SK-MEL-5 (cell line): ENCODE measurements at regions not wholly inside any gene's neighbourhood (a gene's known extent, or its start where the extent isn't known, plus 50 kb on each side); places are given as distances from the start of the nearest gene placed in this dataset.
"Not testable (repeated sequence)": the region's sequence is repeated elsewhere in the genome, so short reads cannot be mapped to it uniquely, and the experiment has no call there.

Experiments
- DNase-seq: peaks from one replicate; pipeline ENCODE4 v3.0.0-alpha.2; 2016; ENCODE audit warnings: low read depth, low spot score
- in situ Hi-C: cut with HindIII; loops from 2 replicates; pipeline ENCODE4 v1.10.0; 2016; ENCODE audit warnings: low sequenced_read_pairs, high pct_unique_total_duplicates, low pct_unique_long_range_greater_than_20kb

DNA sequence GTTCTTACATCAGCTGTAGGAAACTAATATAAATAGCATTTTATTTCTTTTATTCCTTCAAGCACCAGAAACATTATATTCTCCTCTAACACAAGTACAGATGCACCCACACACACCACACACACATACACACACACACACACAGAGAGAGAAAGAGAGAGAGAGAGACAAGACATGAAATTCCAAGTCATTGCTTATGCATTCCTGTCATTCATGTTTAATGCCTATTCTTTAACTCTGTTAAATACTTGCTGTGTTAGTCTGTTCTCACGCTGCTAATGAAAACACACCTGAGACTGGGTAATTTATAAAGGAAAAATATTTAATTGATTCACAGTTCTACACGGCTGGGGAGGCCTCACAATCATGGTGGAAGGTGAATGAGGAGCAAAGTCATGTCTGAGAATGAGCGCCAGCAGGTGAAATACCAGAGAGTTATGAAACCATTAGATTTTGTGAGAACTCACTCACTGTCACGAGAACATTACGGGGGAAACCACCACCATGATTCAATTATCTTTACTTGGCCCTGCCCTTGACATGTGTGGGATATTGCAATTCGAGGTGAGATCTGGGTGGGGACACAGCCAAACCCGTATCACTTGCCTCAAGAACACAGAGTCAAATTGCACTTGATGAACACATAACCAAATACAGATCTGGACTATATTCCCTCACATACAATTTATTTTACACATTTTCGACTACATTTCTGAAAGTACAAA is 1058.1 kb upstream of the TMPRSS15 start:
- no peak for DNase-seq
- in situ Hi-C loops = no loop called here

DNA sequence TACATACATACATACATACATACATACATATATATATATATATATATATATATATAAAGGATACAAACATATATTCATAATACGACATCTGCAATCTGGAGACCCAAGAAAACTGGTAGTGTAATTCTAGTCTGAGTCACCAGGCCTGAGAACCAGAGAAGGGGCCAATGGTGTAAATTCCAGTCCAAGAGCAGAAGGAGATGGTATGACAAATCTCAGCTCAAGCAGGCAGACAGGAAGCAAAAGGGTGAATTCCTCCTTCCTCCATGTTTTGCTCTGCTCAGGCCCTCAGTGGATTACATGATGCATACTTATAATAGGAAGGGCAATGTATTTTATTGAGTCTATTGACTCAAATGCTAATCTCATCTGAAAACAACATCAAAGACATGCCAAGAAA is 1060.4 kb upstream of the TMPRSS15 start:
- in situ Hi-C loops = no loop called here
- DNase-seq = no peak

DNA sequence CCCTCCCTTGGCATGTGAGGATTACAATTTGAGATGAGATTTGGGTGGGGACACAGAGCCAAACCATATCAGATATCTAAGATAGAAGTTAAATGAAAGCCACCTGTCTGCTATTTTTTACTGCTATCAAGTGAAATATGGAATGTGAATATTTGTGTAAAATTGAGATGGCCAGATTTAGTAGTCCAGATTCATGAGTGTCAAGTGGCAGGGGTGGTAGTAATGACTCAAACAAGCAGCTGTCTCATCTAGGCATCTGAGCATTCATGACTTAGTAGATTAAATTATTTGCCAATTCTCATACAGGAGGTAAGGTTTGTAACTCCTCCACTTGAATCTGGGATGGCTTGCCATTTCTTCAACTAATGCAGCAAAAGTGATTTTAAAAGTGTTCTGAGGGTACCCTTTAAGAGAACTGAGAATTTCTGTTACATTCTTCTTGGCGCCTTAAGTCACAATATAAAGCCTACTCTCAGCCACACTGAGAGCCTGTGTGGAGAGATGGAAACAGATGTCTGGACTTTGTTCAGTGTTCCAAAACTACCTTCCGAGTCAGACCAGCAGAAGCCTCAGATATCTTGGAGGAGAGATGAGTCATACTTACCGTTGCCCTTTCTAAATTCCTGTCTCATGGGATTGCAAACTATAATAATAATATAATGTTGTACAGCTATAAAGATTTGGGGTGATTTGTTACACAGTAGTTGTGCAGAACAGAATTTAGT is 1065.6 kb upstream of the TMPRSS15 start:
- in situ Hi-C loops = no loop called here

DNA sequence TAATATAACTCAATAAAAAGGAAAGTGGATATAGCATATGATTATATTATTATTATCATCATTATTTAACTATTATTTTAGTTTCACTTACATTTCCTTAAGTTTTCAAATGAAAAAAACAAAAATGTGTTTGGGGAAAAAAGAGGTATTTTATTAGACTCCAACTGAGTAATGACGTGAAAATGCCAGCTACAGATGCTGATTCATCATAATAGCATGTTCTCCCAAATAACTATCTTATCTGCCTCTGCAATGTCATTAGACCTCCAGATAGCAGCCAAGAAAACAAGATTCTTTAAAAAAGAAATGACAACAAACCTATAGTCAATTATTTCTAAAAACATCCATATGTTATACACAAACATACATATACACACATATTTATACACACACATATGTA is 1071.9 kb upstream of the TMPRSS15 start:
- in situ Hi-C loops = no loop called here
- no peak for DNase-seq

More for the DNA sequence above, 1065.6 kb upstream of the TMPRSS15 start:
- DNase-seq = no peak

DNA sequence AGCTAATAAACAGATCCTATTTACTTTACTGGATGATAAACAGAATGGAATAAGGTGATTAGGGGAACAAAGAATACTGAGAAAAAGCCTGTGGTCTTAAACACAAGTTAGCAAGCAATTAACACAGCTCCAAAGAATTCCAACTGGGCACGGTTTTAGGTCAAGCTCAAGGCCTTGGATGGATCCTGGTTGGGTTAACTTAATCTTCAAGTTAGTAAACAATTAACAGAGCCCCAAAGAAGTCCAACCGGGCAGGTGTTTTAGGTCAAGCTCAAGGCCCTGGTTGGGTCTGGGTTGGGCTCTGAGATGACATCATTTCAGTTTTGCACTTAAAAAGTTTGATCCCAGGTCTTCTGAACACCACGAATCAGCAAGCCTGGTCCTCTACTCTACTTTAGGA is 1086.3 kb upstream of the TMPRSS15 start:
- no peak for DNase-seq
- in situ Hi-C loops = no loop called here

DNA sequence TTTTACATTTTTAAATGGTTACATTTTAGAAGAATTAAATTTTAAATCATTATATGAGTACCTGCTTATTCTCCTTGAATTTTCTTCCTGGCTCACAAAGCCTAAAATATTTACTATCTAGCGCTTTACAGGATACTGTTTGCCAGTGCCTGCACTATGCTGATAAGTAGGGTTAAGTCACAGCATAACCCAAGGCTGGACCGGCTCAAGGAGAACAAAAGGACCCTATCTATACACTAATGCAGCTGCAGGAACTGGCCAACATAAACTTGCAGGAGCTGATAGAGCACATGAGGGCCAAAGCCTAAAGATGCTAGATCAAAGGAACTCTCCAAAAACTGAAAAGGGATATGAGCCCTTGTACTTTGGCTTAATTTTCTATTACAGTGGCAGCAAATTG is 1086.9 kb upstream of the TMPRSS15 start:
- DNase-seq = no peak
- in situ Hi-C loops = no loop called here

DNA sequence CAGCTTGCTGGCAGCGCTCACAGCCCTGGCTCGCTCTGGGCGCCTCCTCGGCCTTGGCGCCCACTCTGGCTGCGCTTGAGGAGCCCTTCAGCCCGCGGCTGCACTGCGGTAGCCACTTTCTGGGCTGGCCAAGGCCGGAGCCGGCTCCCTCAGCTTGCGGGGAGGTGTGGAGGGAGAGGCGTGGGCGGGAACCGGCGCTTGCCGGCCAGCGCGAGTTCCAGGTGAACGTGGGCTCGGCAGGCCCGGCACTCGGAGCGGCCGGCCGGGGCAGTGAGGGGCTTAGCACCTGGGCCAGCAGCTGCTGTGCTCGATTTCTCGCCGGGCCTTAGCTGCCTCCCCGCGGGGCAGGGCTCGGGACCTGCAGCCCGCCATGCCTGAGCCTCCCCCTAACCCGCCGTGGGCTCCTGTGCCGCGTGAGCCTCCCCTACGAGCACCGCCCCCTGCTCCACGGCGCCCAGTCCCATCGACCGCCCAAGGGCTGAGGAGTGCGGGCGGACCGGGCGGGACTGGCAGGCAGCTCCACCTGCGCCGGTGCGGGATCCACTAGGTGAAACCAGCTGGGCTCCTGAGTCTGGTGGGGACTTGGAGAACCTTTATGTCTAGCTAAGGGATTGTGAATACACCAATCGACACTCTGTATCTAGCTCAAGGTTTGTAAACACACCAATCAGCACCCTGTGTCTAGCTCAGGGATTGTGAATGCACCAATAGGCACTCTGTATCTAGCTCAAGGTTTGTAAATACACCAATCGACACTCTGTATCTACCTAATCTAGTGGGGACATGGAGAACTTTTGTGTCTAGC is 1090.1 kb upstream of the TMPRSS15 start:
- in situ Hi-C loops, DNase-seq: not testable (repeated sequence)

DNA sequence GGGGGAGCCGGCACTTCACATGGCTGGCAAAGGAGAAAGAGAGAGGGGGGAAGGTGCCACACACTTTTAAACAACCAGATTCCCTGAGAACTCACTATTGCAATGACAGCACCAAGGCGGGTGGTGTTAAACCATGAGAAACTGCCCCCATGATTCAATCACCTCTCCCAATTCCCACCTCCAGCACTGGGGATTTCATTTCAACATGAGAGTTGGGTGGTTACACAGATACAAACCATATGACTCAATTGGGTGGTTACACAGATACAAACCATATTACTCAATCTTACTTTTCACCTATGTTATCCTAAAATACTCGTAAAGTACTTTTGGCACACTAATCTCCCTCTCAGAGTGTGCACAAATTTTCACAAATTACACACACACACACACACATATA is 1097.5 kb upstream of the TMPRSS15 start:
- in situ Hi-C loops = no loop called here
- no peak for DNase-seq

DNA sequence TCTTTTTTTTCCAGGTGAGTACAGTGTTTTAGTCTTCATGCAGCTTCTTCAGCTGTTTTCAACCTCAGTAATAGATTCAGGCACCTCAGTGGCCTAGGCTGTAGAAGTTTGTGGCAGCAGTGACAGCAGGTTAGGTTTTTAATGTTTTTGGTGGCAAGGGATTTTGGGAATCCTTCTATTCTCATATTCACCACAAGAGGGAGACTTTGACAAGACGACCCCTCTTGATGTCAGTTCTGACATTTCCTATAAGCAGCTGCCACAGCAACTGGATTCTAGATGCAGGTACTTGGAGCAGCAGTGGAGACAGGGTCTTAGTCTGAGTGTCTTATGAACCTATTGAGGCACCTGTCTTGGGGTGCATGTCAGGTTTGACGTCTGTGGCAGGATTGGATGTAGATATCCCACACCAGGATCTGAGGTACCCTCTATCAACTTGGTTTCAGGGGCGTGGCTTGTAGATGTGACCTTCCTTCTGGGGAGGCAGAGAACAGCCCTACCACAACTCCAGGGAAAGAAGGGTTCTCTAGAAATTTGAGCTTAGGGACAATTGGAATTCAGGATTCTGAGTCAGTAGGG is 1104.2 kb upstream of the TMPRSS15 start:
- in situ Hi-C loops = no loop called here
- peak; percentile 39 for DNase-seq

DNA sequence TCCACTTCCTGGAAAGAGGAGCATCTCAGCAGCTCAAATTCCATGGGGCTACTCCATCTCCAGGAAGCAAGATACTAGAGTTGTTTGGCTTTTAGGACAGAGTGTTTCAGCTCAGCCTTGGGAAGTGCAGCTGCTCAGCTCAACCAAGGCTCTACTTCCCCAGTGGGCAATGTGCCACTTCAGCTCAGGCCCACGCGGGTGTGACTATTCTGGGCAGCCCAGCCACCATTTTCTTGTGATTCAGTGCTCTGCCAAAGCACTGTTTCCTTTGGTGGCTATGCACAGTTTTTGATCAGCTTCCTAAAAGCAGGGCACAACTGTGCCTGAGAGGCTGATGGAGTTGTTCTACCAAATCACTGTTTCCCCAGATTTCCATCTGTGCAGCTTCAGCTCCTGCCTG is 1104.9 kb upstream of the TMPRSS15 start:
- in situ Hi-C loops = no loop called here
- no peak for DNase-seq

DNA sequence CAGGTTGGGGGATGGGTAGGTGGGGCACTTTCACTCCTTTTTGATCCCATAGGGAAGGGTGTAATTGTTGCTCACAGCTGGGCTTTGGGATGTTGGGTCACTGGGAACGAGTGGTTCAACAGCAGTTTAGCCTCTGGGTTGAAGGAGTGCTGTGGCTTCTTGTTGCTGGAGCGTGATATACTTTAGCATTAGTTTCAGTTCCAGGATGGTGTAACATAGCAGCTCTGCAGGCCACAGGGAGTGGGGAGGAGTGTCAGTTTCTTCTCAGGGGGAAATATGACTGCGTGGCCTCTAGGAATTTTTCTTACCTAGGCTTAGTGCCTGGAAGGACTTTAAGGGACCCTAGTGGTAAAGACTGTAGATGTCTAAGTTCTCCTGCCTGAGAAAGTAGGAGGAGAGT is 1105.3 kb upstream of the TMPRSS15 start:
- in situ Hi-C loops = no loop called here
- no peak for DNase-seq

DNA sequence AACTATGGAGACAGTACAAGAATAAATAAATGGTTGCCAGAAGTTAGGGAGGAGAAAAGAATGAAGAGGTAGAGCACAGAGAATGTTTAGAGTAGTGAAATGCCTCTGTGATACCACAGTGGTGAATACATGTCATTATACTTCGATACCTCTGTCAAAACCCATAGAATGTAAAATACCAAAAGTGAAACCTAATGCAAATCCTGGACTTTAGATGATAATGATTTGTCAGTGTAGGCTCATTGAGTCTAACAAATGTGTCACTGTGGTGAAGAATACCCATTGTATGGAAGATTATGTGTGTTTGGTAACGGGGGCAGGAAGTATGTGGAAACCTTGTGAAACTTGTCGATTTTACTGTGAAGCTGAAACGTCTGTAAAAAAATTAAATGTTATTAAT is 1106.5 kb upstream of the TMPRSS15 start:
- no peak for DNase-seq
- in situ Hi-C loops = no loop called here

DNA sequence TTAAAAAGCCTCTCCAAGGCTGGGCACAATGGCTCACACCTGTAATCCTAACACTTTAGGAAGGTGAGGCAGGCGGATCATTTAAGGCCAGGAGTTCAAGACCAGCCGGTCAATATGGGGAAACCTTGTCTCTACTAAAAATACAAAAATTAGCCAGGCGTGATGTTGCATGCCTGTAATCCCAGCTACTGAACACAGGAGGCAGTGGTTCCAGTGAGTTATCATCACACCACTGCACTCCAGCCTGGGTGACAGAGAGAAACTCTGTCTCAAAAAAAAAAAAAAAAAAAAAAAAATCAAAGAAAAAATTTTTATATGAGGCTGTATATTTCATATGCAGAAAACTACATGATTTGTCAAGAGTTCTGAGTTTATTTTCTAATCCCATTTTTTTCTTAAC is 1107.1 kb upstream of the TMPRSS15 start:
- in situ Hi-C loops = no loop called here
- DNase-seq = peak; percentile 30

DNA sequence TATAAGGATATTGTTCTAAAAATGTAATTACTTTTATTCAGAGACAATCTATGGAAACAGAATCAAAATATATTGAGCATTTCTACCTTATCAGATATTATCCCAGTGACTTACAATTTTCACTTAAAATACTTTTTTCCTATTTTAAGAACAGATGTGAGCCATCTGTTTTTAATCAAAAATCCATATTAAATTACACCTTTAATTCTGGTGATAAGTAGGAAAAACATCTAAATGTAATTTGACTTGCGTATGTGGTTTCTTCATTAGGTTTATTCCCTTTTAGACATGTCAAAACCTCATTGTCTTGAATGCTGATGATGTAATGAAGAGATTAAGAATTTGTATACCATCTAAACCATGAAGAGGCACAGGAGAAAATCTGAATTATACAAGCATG is 1118.8 kb upstream of the TMPRSS15 start:
- DNase-seq = no peak
- in situ Hi-C loops = no loop called here

DNA sequence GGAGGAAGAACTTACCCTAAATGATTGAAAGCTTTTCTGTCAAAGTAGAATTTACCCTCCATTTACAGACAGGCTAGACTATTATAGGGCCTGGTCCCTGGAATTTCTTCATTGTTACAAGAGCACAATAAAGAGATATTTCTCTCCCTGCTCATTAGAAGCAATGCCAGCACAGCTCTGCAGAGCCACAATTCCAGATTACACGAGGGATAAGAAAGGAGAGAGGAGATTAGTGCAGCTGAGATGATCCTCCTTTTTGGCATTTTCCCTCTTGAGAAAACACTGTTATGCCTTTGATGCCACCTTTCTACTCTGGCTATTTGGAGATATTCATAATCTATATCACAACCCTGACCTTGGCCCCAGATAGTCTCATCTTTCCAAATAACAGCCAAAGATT is 1119.5 kb upstream of the TMPRSS15 start:
- in situ Hi-C loops = no loop called here
- no peak for DNase-seq

DNA sequence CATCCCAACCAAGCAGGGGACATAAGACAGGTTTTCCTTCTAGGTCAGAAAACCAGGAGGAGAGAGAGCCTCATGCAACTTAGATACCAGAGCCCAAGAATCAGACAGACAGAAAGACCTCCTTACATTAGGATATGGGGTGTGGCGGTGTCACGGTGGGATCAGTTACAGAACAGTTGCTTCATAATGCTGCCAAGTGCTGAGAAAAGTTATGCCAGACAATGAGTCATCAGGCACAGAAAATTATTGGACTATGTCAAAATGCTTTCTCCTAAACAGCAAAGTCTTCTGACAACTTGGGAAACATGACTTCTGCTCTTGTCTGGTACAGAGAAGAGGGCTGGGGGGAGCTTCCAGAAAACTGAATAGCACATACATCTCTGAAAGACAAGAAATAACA is 1120.2 kb upstream of the TMPRSS15 start:
- in situ Hi-C loops = no loop called here
- DNase-seq = no peak

DNA sequence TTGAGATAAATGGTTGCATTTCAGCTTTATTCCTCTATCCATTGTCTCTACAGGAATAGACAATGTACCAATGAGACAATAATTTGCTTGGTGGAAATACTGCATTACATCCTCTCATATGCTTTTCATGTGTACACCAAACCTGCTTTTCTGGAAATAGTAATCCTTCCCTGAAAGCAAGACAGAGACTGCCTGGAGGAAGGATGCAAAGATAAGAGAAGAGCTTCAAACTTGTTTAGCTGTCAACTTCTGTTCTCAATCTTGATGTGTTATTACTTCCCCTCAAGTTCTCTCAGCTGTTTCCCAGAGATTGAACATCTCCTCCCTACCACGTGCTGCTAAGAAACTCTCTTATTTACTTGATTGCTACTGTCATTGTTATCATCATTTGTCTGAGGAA is 1125.4 kb upstream of the TMPRSS15 start:
- no peak for DNase-seq
- in situ Hi-C loops = no loop called here

DNA sequence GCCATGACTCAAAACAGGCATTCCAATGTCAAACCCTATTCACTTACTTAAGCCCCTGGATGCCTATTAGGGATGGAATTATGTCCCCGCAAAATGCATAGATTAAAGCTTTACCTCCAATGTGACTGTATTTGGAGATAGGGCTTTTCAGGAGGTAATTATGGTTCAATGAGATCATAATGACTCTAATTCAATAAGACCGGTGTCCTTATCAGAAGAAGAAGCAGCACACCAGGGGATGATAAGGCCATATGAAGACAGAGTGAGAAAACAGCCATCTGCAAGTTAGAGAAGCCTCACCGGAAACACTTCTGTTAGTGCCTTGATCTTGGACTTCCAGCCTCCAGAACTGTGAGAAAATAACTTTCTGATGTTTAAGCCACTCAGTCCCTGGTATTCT is 1131.8 kb upstream of the TMPRSS15 start:
- in situ Hi-C loops = no loop called here
- DNase-seq = no peak
